GM12892 (cell line): ENCODE measurements at regions not wholly inside any gene's neighbourhood (a gene's known extent, or its start where the extent isn't known, plus 50 kb on each side); places are given as distances from the start of the nearest gene placed in this dataset.

Experiments
- POLR2A ChIP-seq: IDR thresholded peaks from 2 replicates; pipeline ENCODE4 v1.6.1; 2011; ENCODE audit warnings: low read depth, low read length, control low read depth
- POLR2AphosphoS5 ChIP-seq: IDR thresholded peaks from 2 replicates; pipeline ENCODE4 v1.6.1; 2011; ENCODE audit warnings: low read depth, low read length, control low read depth
- TAF1 ChIP-seq: IDR thresholded peaks from 2 replicates; pipeline ENCODE4 v1.6.1; 2011; ENCODE audit warnings: low read depth, mild to moderate bottlenecking, control low read depth, low read length, borderline replicate concordance

DNA sequence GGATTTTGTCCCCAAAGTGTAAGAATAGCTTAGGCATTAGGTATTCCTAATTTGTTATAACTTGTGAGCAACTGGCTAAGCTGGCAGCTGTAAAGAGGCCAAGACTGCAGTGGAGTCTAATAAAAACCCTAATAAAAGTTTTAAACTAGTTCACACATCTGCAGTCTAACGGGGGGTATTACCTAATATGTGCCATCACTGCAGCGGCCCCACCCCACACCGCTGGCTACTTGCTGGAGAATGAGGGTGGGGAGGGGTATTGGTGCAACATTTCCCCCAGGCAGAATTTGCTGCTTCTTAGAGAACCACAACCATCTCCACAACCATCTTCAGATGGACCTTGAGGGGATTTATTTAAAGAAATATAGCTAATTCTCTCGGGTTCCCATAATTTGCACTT, 135.0 kb downstream of the ZC3H11B start:
- TF ChIP-seq POLR2A (no peak), POLR2AphosphoS5 (no peak), TAF1 (no peak)
